ENCODE measurements at regions not wholly inside any gene's neighbourhood (a gene's known extent, or its start where the extent isn't known, plus 50 kb on each side); places are given as distances from the start of the nearest gene placed in this dataset.

DNA sequence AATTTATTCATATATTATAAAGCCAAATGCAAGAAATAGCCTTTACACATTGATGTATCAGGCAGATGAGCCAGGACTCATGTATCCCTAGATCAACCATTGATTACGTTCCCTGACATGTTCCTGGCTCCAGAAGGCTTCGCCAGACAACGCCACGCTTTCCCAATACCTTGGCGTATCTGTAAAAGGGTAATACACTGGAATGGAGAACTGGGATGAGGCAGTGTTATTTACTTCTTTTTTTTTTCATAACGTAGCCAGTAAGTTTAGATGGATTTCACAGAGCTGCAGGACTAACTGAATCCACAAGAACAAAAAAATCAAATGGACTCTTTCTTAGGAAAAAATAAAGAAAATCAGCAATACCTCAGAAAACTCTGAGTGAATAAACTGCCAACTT, 588.1 kb upstream of the SEMA3D start:
- DNase-seq = no peak

DNA sequence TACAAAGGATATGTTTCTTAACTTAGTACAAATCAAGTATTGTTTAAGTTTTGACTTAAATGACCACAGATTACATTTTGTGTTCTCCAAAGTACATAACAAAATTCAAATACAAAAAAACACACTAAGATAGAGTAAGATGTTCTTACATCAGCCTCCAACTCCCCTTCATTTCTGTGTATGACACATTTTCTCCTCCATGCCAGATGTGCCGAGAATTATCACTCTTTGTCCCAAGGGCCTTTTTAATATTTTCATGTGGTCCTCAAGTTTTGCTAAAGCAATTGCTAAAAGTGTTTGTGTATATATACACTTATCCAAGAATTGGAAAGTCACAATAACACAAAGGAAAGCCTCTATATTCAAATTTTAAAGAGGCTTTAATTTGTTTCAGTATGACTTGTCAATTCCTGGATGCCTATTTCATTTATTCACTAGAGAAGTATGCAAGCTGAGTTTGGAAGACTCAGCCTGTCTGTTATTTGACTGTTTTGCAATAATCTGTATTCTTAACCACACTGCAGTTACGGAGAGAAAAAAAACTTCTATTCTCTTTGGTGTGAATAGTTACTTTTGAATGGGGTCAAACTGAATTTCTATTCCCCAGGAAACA, 586.4 kb upstream of the SEMA3D start:
- DNase-seq = no peak

GRCh38 chr7:85771516-85771915, 584.7 kb upstream of the SEMA3D start:
- no peak for DNase-seq

GRCh38 chr7:85770332-85770731, 583.5 kb upstream of the SEMA3D start:
- DNase-seq = no peak

DNA sequence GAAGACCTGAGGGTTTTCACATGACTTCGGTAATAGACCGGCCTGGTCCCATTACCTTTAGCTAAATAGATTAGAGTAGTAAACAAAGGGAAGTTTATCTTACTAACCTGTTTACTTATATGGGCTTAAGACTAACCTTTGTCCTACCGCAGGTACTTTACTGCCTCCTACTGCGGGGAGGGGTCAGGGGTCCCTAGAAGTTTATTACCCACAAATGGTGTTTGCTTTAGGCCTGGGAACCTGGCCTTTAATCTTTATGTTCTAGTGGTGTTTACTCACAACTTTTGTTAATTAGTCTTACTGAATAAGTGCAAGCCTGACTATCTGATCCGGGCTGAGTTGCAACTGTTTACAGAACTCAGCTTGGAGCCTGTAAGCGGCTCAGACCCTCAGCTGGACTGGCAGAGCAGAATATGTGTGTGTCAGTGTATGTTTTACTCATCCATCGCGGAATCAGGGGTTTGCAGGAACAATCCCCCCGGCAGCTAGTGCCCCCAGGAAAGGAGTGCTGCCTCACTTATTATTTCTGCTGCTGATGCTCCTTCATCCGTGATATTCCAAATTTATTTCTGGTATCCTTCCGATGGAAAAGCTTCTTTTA, 578.9 kb upstream of the SEMA3D start:
- no peak for DNase-seq

- DNase-seq = no peak
These were observed 577.2 kb upstream of the SEMA3D start for GRCh38 chr7:85764034-85764433.

- DNase-seq = no peak
These were observed 570.5 kb upstream of the SEMA3D start for GRCh38 chr7:85757348-85757747.

DNA sequence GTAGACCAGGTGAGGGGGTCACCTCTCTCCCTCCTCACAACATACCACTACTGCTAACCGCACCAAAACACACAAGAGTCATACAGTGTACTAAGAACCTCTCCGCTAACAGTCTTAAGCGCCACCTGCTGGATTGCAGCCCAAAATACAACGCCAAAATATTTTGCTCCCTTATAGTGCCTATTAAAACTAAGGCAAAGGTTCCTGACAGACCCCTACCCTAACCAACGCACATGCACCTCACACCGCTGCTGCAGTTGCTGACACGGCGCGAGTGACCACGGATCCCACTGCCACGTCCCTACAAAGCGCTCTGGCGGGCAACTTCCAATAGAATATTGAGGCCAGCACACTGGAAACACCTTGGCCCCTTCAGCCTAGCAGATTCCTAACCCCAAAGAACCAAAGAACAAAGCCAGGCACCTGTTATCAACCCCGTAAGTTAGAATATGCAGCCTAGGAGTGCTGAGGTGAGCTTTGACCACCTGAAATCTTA, 563.6 kb upstream of the SEMA3D start:
- no peak for DNase-seq

DNA sequence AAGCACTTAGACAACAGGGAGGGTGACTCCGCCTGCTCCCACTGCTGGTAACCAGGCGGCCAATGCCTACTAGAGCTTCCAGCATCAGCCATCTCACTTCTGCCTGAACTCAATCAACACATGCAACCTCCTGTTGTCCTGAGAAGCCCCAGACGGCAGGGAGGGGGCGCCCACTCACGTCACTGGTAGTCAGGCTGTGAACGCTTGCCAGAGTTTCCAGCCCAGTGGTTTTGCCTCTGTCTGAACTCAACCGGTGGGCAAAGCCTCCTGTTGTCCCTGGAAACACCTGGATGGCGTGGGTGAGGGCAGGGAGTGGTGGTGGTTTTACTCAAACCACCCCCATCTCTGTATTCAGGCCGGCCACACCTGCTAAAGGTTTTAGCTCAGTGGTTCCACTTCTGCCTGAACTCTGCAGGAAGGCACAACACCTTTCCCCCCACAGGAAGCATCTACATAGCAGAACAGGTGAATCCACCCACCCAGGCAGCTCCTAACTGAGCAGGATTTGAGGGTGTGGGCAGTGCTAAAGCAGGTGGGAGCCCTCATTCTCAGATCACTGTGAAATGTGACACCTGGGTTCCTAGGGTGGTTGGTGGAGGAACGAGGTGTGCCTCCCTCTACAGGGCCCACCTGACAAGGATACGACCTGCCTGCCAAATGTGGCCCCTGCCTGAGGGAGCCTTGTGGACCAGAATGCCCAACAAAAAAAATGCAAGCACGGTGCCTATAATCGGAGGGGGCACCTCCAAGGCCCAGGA, 563.0 kb upstream of the SEMA3D start:
- no peak for DNase-seq

GRCh38 chr7:85748861-85749260, 562.0 kb upstream of the SEMA3D start:
- DNase-seq = no peak

DNA sequence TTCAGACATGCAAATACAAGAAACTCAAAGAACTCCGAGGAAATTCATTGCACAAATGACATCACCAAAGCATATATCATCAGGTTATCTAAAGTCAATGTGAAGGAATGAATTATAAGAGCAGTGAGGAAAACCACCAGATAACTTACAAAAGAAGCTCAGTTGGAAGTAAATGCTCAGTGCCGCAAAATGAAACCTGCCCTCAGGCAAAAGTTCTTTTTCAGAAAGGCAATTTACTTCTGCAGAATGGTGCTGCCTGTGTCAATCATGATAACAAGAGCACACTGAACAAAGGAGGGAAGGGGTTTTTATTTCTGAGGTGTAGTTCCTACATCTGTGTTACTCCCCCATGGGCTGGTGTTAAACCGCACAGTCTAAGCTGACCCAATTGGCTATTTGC, 550.6 kb upstream of the SEMA3D start:
- no peak for DNase-seq

DNA sequence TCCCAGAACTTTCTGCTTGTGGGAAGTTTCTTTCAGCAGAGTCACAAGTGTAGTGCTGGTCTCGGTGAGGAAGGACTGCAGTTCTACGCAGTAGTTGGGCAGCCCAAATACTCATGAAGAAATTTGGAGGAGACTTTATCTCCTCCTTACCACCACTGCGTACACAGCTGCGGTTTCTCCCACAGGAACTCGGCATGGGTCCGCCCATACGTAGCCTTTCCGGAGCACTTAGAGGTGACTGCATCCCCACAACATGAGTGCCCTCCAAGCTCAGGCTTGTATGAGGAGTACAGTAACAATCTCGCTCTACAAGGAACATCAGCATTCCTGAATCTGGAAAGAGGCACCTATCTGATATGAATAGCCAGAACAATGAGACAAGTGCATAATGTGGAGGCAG, 549.2 kb upstream of the SEMA3D start:
- no peak for DNase-seq

GRCh38 chr7:85734823-85735222, 548.0 kb upstream of the SEMA3D start:
- no peak for DNase-seq

DNA sequence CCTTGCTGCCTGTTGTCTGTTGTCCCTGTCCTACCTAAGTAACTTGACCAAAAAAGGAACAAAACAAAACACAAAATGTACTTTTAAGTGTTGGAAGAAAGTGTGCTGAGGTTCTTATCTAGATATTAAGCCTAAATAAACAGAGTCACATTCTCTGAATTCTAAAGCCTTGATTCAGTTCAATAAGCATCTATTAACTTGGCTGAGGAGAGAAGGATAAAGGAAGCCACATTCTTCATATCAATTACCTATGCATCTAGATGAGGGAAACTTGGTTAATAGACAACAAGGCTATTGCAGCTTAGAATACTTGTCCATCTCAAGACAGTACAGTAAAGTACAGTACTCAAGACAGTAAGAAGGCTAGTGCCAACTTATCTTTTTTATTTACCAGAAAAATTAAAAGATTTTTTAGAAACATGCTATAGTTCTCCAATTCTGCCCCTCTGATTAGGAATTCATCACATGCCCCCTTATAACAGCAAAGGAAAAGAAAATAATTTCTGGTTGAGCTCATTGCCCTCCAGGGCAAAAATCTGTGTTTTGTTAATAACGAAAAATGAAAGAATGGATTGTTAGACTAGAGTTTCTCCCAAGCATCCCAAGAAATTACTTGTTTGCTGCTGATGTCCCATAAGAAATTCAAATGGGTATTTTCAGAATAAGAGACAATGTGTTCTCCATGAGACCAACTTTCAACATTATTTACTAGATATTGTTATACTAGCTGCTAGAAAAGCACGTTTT, 546.5 kb upstream of the SEMA3D start:
- no peak for DNase-seq

GRCh38 chr7:85730012-85730411, 543.2 kb upstream of the SEMA3D start:
- no peak for DNase-seq

DNA sequence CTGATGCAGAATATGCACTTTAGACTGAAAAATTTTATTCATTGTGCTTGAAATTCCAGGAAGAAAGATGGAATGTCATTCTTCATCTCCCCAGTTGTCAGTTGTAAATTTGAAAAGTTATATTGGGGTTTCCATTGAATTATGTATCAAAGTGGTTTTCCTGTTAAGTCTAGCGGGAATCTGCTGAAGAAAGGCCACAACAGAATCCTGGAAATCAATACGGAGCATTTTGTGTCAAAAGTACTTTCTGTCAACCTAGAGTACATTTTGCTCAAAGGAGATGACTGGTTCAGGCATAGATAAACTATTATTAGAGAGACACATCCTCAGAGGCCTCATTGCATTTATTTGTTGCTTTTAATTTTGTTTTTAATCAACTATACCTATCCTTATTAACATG, 538.2 kb upstream of the SEMA3D start:
- no peak for DNase-seq

DNA sequence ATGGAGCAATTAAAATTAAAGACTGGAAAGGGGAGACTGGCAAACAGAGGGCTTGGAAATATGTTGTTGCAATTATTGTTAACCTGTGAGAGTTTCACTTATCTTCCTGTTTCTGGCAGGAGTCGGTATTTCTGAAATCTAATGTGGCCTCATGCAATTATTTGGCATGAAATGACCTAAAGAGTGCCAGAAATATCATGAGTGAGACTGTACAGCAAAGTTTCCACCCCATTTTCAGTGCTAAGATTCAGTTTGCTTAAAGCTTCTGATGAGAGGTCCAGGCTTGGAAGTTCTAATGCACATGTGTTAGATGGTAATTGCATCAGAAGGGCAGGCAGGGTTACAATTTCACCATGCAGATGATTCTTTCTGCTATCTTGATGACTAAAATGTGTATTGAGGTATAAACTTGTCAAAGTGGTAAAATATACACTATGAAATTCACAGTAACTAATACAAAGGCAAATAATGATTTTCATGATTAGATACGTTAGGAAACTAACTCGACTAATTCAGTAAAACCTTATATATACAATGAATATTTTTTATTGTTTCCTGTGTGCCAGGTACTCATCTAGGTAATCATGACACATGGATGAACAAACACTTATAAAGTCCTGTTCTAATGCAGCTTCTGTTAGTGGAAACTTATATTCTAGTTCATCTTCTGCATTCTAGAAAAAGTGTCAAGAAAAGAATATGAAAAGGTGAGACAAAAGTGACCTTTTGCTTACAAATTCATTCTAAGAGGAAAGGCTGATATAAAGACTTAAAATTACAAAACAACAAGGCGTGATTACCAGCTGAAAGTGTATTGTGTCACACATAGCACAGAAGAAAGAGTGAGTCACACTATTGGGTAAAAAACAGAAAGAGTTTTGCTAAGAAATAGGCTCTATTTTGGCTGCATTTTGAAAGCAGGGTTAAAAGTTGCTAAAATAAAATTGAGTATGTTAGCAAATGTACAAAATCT, 533.4 kb upstream of the SEMA3D start:
- no peak for DNase-seq

DNA sequence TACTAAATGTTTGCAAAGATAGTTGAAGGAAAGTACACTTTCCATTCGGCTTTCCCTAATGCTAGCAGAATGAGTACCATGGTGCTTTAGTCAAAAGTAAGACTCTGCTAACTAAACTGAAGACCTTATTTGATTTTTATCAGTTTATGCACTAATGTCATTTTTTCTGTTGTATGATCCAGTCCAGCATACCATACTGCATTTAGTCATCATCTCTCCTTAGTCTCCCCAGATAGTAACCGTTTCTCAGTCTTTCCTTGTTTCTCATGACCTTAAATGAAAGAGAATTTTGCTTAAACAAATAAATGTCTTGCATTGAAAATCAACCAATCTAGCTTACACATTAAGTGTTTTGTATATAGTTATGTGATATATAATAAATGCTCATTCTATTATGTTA, 529.5 kb upstream of the SEMA3D start:
- no peak for DNase-seq

DNA sequence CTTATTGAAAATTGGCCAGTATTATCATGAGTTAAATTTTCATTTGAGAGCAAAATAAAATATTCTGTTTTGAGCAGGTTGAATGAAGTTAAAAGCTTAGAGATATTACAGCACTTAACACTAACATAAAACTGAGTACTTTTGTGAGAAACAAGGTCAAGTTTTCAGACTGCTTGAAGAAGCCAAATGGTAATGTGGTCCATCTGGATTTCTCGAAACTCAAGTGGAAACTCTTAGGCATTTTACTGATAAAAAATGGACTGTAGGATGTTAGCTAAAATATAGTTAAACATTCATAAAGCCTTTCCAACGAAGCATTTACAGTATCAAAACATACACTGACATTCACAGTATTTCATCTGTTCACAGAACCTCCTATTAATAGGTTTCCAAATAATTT, 528.1 kb upstream of the SEMA3D start:
- no peak for DNase-seq

GRCh38 chr7:85714043-85714578, 527.3 kb upstream of the SEMA3D start:
- DNase-seq = no peak

- no peak for DNase-seq
These were observed 526.3 kb upstream of the SEMA3D start for GRCh38 chr7:85713171-85713570.

DNA sequence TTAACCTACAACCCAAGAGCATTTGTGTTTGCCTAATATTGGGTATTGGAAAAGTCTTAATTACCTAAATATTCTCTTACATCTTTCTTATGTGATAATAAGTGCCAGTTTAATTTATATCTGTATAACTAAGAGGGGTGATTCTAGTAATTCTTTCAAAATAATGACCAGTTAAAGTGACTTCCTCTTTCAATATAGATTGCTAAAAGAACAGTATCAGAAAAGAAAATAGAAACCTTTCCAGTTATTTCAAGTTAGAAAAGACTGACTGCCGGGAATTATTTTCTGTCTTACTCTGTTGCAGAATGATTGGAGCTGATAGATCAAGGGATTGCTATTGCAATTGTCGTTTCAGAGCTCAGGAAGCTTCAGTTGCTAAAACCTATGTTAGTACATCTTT, 525.0 kb upstream of the SEMA3D start:
- DNase-seq = no peak
